ENCODE measurements at regions not wholly inside any gene's neighbourhood (a gene's known extent, or its start where the extent isn't known, plus 50 kb on each side); places are given as distances from the start of the nearest gene placed in this dataset.

DNA sequence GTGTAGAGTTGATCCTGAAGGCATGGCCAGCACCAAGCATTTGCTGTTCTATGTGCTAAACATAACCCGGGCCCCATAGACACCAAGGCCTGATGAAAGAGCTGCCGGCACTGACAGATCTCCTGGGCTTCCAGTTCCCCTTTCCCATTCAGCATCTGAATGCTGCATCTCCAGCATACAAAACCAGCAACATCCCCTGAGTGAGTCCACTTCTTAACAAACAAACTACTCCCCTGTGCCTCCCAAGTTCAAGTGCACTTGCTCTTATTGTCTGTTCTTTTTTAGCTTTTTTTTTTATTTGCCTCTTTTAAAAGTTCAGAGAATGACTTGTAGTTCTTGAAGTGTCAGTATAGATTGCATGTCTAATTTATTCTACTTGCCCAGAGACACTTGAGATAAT is 156.0 kb downstream of the EDEM1 start:
- TF ChIP-seq, protein P1, sequence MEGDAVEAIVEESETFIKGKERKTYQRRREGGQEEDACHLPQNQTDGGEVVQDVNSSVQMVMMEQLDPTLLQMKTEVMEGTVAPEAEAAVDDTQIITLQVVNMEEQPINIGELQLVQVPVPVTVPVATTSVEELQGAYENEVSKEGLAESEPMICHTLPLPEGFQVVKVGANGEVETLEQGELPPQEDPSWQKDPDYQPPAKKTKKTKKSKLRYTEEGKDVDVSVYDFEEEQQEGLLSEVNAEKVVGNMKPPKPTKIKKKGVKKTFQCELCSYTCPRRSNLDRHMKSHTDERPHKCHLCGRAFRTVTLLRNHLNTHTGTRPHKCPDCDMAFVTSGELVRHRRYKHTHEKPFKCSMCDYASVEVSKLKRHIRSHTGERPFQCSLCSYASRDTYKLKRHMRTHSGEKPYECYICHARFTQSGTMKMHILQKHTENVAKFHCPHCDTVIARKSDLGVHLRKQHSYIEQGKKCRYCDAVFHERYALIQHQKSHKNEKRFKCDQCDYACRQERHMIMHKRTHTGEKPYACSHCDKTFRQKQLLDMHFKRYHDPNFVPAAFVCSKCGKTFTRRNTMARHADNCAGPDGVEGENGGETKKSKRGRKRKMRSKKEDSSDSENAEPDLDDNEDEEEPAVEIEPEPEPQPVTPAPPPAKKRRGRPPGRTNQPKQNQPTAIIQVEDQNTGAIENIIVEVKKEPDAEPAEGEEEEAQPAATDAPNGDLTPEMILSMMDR (IDR thresholded peaks at IDR 0.05 in 8 of 11, conservative IDR thresholded peaks at IDR 0.05 in 3 of 11), result no peak
- TF ChIP-seq POLR2AphosphoS5 (IDR thresholded peaks at IDR 0.05), result no peak

Measured in spleen (tissue), 7 donors.